ENCODE measurements at regions not wholly inside any gene's neighbourhood (a gene's known extent, or its start where the extent isn't known, plus 50 kb on each side); places are given as distances from the start of the nearest gene placed in this dataset.
"Not testable (repeated sequence)": the region's sequence is repeated elsewhere in the genome, so short reads cannot be mapped to it uniquely, and the experiment has no call there.

GRCh38 chr5:33102551-33102950 is 338.2 kb upstream of the TARS1 start:
- Histone ChIP-seq H4K20me1 (ENCODE audit: control insufficient read depth, insufficient read depth, low read depth, low read length) (no peaks in the 10 kb centered on the region), H3K79me2 (ENCODE audit: control insufficient read depth, low read length) (no peaks in the 10 kb centered on the region), H3K4me2 (ENCODE audit: low read length) (no peak overlapping the region), H3K9me2 (replicated peaks; ENCODE audit: control insufficient read depth, low read length) (no peaks in the 10 kb centered on the region), H3K27ac (ENCODE audit: low read depth, low read length) (no peak overlapping the region), H3K4me1 (ENCODE audit: control insufficient read depth, low read length) (no peaks in the 10 kb centered on the region), H3F3A (ENCODE audit: control insufficient read depth, insufficient read depth) (no peaks in the 10 kb centered on the region), H3K27me3 (ENCODE audit: control insufficient read depth, low read length) (no peaks in the 10 kb centered on the region), H3K4me3 (ENCODE audit: low read length) (no peak overlapping the region), H3K36me3 (ENCODE audit: control insufficient read depth, low read length) (no peaks in the 10 kb centered on the region), H3K9me3 (ENCODE audit: control insufficient read depth, insufficient read depth, low read length) (no peaks in the 10 kb centered on the region)
- TF ChIP-seq EZH2phosphoT487 (IDR thresholded peaks at IDR 0.05; ENCODE audit: borderline replicate concordance, low read length) = no peak
- TF ChIP-seq, protein P1, sequence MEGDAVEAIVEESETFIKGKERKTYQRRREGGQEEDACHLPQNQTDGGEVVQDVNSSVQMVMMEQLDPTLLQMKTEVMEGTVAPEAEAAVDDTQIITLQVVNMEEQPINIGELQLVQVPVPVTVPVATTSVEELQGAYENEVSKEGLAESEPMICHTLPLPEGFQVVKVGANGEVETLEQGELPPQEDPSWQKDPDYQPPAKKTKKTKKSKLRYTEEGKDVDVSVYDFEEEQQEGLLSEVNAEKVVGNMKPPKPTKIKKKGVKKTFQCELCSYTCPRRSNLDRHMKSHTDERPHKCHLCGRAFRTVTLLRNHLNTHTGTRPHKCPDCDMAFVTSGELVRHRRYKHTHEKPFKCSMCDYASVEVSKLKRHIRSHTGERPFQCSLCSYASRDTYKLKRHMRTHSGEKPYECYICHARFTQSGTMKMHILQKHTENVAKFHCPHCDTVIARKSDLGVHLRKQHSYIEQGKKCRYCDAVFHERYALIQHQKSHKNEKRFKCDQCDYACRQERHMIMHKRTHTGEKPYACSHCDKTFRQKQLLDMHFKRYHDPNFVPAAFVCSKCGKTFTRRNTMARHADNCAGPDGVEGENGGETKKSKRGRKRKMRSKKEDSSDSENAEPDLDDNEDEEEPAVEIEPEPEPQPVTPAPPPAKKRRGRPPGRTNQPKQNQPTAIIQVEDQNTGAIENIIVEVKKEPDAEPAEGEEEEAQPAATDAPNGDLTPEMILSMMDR (IDR thresholded peaks at IDR 0.05; ENCODE audit: low read depth, low read length, poor library complexity, severe bottlenecking) = no peak

- H3F3A ChIP-seq (ENCODE audit: control insufficient read depth, insufficient read depth) = no peaks in the 10 kb centered on the region
- no peaks in the 10 kb centered on the region for H4K20me1 ChIP-seq (ENCODE audit: control insufficient read depth, insufficient read depth, low read depth, low read length)
- no peak overlapping the region for H3K4me2 ChIP-seq (ENCODE audit: low read length)
- H3K27ac ChIP-seq (ENCODE audit: low read depth, low read length) = no peak overlapping the region
- no peaks in the 10 kb centered on the region for H3K4me1 ChIP-seq (ENCODE audit: control insufficient read depth, low read length)
- H3K4me3 ChIP-seq (ENCODE audit: low read length) = no peak overlapping the region
- H3K36me3 ChIP-seq (ENCODE audit: control insufficient read depth, low read length) = no peaks in the 10 kb centered on the region
- TF ChIP-seq EZH2phosphoT487 (IDR thresholded peaks at IDR 0.05; ENCODE audit: borderline replicate concordance, low read length) = no peak
- TF ChIP-seq, protein P1 (IDR thresholded peaks at IDR 0.05; ENCODE audit: low read depth, low read length, poor library complexity, severe bottlenecking) = no peak
- no peaks in the 10 kb centered on the region for H3K9me2 ChIP-seq (replicated peaks; ENCODE audit: control insufficient read depth, low read length)
- no peaks in the 10 kb centered on the region for H3K9me3 ChIP-seq (ENCODE audit: control insufficient read depth, insufficient read depth, low read length)
- H3K27me3 ChIP-seq (ENCODE audit: control insufficient read depth, low read length) = no peaks in the 10 kb centered on the region
- no peaks in the 10 kb centered on the region for H3K79me2 ChIP-seq (ENCODE audit: control insufficient read depth, low read length)
These were observed 335.2 kb upstream of the TARS1 start for GRCh38 chr5:33105521-33105941.

DNA sequence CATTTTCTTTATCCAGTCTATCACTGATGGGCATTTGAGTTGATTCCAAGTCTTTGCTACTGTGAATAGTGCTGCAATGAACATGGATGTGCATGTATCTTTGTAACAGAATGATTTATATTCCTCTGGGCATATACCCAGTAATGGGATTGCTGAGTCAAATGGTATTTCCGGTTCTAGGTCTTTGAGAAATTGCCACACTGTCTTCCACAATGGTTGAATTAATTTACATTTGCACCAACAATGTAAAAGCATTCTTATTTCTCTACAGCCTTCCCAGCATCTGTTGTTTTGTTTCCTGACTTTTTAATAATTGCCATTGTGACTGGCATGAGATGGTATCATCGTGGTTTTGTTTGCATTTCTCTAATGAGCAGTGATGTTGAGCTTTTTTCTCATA is 330.3 kb upstream of the TARS1 start:
- H3K4me2 ChIP-seq (ENCODE audit: low read length); H3K36me3 ChIP-seq (ENCODE audit: control insufficient read depth, low read length); H3K27me3 ChIP-seq (ENCODE audit: control insufficient read depth, low read length); H3K79me2 ChIP-seq (ENCODE audit: control insufficient read depth, low read length); H3K9me2 ChIP-seq (replicated peaks; ENCODE audit: control insufficient read depth, low read length); H4K20me1 ChIP-seq (ENCODE audit: control insufficient read depth, insufficient read depth, low read depth, low read length); H3K4me1 ChIP-seq (ENCODE audit: control insufficient read depth, low read length); H3K9me3 ChIP-seq (ENCODE audit: control insufficient read depth, insufficient read depth, low read length); H3F3A ChIP-seq (ENCODE audit: control insufficient read depth, insufficient read depth); H3K27ac ChIP-seq (ENCODE audit: low read depth, low read length); H3K4me3 ChIP-seq (ENCODE audit: low read length): not testable (repeated sequence)

- Histone ChIP-seq H4K20me1 (ENCODE audit: control insufficient read depth, insufficient read depth, low read depth, low read length) (no peaks in the 10 kb centered on the region), H3F3A (ENCODE audit: control insufficient read depth, insufficient read depth) (no peaks in the 10 kb centered on the region), H3K4me3 (ENCODE audit: low read length) (no peak overlapping the region), H3K36me3 (ENCODE audit: control insufficient read depth, low read length) (no peaks in the 10 kb centered on the region), H3K27ac (ENCODE audit: low read depth, low read length) (no peak overlapping the region), H3K79me2 (ENCODE audit: control insufficient read depth, low read length) (no peaks in the 10 kb centered on the region), H3K4me1 (ENCODE audit: control insufficient read depth, low read length) (no peaks in the 10 kb centered on the region), H3K9me3 (ENCODE audit: control insufficient read depth, insufficient read depth, low read length) (no peaks in the 10 kb centered on the region), H3K9me2 (replicated peaks; ENCODE audit: control insufficient read depth, low read length) (no peaks in the 10 kb centered on the region), H3K4me2 (ENCODE audit: low read length) (no peak overlapping the region), H3K27me3 (ENCODE audit: control insufficient read depth, low read length) (no peaks in the 10 kb centered on the region)
- no peak for TF ChIP-seq EZH2phosphoT487 (IDR thresholded peaks at IDR 0.05; ENCODE audit: borderline replicate concordance, low read length)
- TF ChIP-seq, protein P1 (IDR thresholded peaks at IDR 0.05; ENCODE audit: low read depth, low read length, poor library complexity, severe bottlenecking) = no peak
These were observed 326.4 kb upstream of the TARS1 start for GRCh38 chr5:33114361-33114760.

Measured in DOHH2 (cell line).